ENCODE measurements at regions not wholly inside any gene's neighbourhood (a gene's known extent, or its start where the extent isn't known, plus 50 kb on each side); places are given as distances from the start of the nearest gene placed in this dataset.
A peak's percentile ranks its signal among the peaks of the same experiment; 100 is the strongest.

DNA sequence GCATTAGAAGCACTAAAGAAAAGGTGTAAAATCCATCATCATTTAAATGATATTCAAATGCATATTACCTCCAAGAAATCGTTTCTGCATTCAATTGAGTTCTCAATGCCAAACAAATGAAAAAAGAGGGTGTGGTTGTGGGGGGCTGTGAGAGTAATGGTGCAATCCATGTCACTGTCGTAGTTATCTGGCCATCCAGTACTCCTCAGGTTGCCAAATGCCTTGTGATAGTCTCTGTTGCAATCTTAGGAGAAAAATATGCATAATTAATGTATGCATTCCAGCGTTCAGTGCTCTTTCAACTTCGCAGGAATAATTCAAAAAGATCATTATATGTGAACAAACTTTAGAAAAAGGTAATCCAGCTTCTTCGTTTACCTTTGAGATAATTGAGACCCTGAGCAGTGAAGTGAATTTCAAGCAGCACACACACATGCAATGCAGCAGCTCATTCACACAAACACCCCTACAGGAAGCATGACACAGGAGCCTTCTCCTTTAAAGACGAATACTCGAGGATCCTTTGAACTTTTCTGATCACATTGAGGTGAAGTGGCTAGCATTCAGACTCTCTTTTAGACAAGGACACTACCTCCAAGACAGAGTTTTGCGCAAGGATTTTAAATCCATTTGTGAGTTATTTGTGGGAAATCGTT lies 73.4 kb downstream of the OR13A1 start:
- Histone ChIP-seq H2AFZ (ENCODE audit: low read depth, low read length) (no peak overlapping the region), H3K4me1 (ENCODE audit: control insufficient read depth, extremely low read depth, insufficient read depth, low read length) (peaks cover 18% of the 10 kb centered on the region), H3K9ac (replicated peaks; ENCODE audit: extremely low read depth, insufficient read depth, low read length) (no peak overlapping the region), H3K4me3 (replicated peaks in 1 of 3; ENCODE audit: insufficient read depth in 1 of 3, low read depth in 1 of 3, low read length in 3 of 3) (no peak overlapping the region), H3K4me2 (ENCODE audit: insufficient read depth, low read length) (no peak overlapping the region), H3K27me3 (ENCODE audit: control insufficient read depth in 2 of 2, insufficient read depth in 2 of 2, low read length in 2 of 2) (peaks cover 0 to 3% of the 10 kb centered on the region in 2 experiments), H3K27ac (ENCODE audit: insufficient read depth, low read depth, low read length) (no peak overlapping the region), H3K9me1 (replicated peaks; ENCODE audit: control insufficient read depth, extremely low read depth, insufficient read depth, low read length) (no peaks in the 10 kb centered on the region), H3K79me2 (ENCODE audit: control insufficient read depth, insufficient read depth, low read length) (no peaks in the 10 kb centered on the region), H4K20me1 (replicated peaks; ENCODE audit: control insufficient read depth, extremely low read depth, insufficient read depth, low read length) (no peaks in the 10 kb centered on the region), H3K36me3 (ENCODE audit: control insufficient read depth in 2 of 2, extremely low read depth in 1 of 2, insufficient read depth in 2 of 2, low read length in 2 of 2) (no peaks in the 10 kb centered on the region), H3K9me3 (replicated peaks; ENCODE audit: control insufficient read depth, insufficient read depth, low read length) (no peaks in the 10 kb centered on the region)
- peak; percentile 18 for FAIRE-seq
- TF ChIP-seq JUN (IDR thresholded peaks at IDR 0.05; ENCODE audit: borderline replicate concordance, insufficient read depth, insufficient read length, low read depth) (no peak), FOS (IDR thresholded peaks at IDR 0.05; ENCODE audit: borderline replicate concordance, insufficient read depth, low read length) (no peak), POLR2AphosphoS5 (IDR thresholded peaks at IDR 0.05; ENCODE audit: insufficient read depth, low read depth, low read length) (no peak), MYC (IDR thresholded peaks at IDR 0.05; ENCODE audit: low read depth, low read length) (no peak), GATA2 (IDR thresholded peaks at IDR 0.05; ENCODE audit: insufficient read depth, insufficient read length, low read depth, low read length) (no peak), EZH2 (IDR thresholded peaks at IDR 0.05; ENCODE audit: borderline replicate concordance, low read depth, low read length, severe bottlenecking) (no peak), POLR2A (IDR thresholded peaks at IDR 0.05; ENCODE audit: low read depth, low read length) (no peak)
- TF ChIP-seq, protein P1, sequence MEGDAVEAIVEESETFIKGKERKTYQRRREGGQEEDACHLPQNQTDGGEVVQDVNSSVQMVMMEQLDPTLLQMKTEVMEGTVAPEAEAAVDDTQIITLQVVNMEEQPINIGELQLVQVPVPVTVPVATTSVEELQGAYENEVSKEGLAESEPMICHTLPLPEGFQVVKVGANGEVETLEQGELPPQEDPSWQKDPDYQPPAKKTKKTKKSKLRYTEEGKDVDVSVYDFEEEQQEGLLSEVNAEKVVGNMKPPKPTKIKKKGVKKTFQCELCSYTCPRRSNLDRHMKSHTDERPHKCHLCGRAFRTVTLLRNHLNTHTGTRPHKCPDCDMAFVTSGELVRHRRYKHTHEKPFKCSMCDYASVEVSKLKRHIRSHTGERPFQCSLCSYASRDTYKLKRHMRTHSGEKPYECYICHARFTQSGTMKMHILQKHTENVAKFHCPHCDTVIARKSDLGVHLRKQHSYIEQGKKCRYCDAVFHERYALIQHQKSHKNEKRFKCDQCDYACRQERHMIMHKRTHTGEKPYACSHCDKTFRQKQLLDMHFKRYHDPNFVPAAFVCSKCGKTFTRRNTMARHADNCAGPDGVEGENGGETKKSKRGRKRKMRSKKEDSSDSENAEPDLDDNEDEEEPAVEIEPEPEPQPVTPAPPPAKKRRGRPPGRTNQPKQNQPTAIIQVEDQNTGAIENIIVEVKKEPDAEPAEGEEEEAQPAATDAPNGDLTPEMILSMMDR (IDR thresholded peaks at IDR 0.05; ENCODE audit: extremely low read depth in 1 of 2, insufficient read depth in 1 of 2, low read depth in 1 of 2, low read length in 2 of 2) = no peak
- TF ChIP-seq, protein P2, sequence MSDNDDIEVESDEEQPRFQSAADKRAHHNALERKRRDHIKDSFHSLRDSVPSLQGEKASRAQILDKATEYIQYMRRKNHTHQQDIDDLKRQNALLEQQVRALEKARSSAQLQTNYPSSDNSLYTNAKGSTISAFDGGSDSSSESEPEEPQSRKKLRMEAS (IDR thresholded peaks at IDR 0.05; ENCODE audit: insufficient read depth, insufficient read length) = no peak
- CTCF ChIA-PET = interaction anchor here (1.4 to 3.4 kb wide), 2 partner anchors 8 to 10 kb away, joined by 3 to 37 read pairs; no protein-coding TSS in a partner anchor
- dilution Hi-C loops (cut with MboI; ENCODE audit: extremely low pct_ligation_motif_present, low sequenced_read_pairs) (no loop called here), intact Hi-C loops (cut with micrococcal nuclease) (no loop called here)
- peak; percentile 10 for DNase-seq (ENCODE audit: low read depth, low spot score)
- POLR2A ChIA-PET = no interaction called here
- BruUV-seq (replicated peaks) = no TSS peak
